ENCODE measurements at regions not wholly inside any gene's neighbourhood (a gene's known extent, or its start where the extent isn't known, plus 50 kb on each side); places are given as distances from the start of the nearest gene placed in this dataset.
"Not testable (repeated sequence)": the region's sequence is repeated elsewhere in the genome, so short reads cannot be mapped to it uniquely, and the experiment has no call there.

DNA sequence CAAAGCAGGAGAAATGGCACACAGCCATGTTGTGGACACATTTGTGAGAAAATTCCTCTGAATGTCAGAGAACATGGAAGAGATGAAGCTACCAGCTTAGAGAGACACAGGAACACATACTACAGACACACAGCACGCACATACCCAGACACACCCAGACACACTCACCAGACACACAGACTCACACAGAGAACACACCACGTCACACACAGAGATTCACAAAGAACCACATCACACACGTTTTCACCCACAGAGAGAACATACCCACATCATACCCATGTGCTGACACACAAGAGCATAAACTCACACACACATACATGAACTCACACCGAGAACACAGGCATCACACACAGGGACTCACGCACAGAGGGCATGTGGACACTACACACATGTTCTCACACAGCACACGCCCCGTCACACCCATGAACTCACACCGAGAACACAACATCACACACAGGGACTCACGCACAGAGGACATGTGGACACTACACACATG lies 124.9 kb downstream of the METRNL start:
- no peak for DNase-seq

DNA sequence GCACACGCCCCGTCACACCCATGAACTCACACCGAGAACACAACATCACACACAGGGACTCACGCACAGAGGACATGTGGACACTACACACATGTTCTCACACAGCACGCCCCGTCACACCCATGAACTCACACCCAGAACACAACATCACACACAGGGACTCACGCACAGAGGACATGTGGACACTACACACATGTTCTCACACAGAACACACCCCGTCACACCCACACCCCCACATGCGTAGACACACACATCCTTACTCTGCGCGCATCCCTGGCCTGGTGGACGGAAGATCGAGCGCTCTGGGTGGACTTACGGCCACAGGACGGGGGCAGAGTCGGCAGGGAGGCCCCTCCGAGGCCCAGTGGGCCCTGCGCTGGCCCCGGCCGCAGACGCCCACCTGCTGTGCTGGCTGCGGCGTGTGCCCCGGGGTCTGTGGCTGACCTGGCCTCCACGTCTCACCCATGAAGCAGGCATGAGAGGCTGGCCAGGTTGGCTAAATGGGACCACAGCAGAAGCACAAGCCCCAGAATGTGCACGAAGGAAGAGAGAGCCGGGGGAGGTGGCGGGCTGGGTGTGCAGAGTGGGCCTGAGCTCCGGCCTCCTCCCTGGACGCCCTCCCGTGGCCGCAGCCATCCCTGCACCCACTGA lies 125.5 kb downstream of the METRNL start:
- not testable (repeated sequence) for DNase-seq

DNA sequence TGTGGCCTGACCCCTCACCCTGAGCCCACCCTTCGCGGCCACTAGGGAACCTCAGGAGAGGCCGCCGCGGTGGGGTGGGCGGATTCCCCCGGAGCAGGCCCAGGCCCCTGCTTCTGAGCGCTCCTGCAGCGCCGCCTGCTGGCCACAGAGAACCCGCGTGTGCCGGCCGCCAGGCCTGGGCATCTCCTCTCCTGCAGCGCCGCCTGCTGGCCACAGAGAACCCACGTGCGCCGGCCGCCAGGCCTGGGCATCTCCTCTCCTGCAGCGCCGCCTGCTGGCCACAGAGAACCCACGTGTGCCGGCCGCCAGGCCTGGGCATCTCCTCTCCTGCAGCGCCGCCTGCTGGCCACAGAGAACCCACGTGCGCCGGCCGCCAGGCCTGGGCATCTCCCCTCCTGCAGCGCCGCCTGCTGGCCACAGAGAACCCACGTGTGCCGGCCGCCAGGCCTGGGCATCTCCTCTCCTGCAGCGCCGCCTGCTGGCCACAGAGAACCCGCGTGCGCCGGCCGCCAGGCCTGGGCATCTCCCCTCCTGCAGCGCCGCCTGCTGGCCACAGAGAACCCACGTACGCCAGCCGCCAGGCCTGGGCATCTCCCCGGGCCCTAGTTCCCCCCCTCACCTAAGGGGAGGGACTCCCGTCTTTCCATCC lies 126.1 kb downstream of the METRNL start:
- DNase-seq = not testable (repeated sequence)

GRCh38 chr17:83206036-83206394 lies 126.6 kb downstream of the METRNL start:
- not testable (repeated sequence) for DNase-seq

DNA sequence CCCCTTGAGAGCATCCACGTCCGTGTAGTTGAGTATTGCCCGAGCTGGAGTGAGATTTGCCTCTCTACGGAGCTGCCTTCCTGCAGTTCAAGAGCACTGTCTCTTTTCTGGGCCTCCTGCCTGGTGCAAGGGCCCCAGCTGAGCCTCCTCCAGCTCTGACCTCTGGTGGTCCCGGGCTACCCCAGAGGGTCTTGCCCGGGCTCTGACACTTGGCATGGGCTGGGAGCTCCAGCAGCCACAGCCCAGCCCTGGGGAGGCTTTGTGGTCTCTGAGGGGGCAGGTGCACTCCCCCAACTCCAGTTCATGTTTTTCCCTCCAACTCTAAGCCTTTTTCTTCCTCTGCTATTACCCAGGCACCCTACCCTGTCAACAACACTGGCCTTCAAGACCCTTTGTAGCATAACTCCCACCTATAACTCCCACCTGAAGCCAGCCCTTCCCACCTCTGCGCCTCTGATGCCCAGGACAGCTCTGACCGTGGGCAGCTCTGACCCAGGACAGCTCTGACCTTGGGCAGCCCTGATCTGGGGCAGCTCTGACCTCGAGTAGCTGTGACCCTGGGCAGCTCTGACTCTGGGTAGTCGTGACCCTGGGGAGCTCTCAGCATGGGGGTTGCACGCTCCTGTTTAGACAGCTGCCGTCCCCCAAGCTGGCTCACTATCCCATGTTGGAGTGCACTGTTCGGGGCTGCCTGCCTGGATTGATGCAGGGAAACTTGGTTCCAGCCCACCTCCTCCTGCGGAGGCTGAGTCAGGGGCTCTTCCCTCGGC lies 127.6 kb downstream of the METRNL start:
- not testable (repeated sequence) for DNase-seq

GRCh38 chr17:83247001-83247400 lies 167.6 kb downstream of the METRNL start:
- not testable (repeated sequence) for DNase-seq

All from DMS153 (cell line).